Lower leg skin (tissue), 3 donors: ENCODE measurements at regions not wholly inside any gene's neighbourhood (a gene's known extent, or its start where the extent isn't known, plus 50 kb on each side); places are given as distances from the start of the nearest gene placed in this dataset.

Experiments used
- CTCF ChIP-seq, 3 donors: fragments of 450-650 bp; IDR thresholded peaks; one replicate each; pipeline ENCODE4 v1.5.1; 2016; ENCODE audit warnings: antibody characterized with exemption in 3 of 3, mild to moderate bottlenecking in 3 of 3, moderate library complexity in 2 of 3
- POLR2A ChIP-seq, 2 donors: fragments of 450-650 bp; IDR thresholded peaks; one replicate each; pipeline ENCODE4 v1.6.1; 2016 to 2017; ENCODE audit warnings: antibody characterized with exemption in 2 of 2, mild to moderate bottlenecking in 1 of 2, moderate library complexity in 1 of 2

- TF ChIP-seq POLR2A (IDR thresholded peaks at IDR 0.05) = no peak
- no peak for TF ChIP-seq CTCF (IDR thresholded peaks at IDR 0.05)
Observed at GRCh38 chr13:63117710-63118109, 1702.1 kb upstream of the PCDH20 start.
